ENCODE measurements at regions not wholly inside any gene's neighbourhood (a gene's known extent, or its start where the extent isn't known, plus 50 kb on each side); places are given as distances from the start of the nearest gene placed in this dataset.

GRCh38 chr2:198788676-198789075, 669.1 kb downstream of the SATB2 start:
- no peaks in the 10 kb centered on the region for H3K79me2 ChIP-seq (ENCODE audit: control insufficient read depth, insufficient read depth, low read length)
- no peak for TF ChIP-seq ARID3A (IDR thresholded peaks at IDR 0.05; ENCODE audit: borderline replicate concordance, low read depth, low read length)
- no peak for TF ChIP-seq ZNF75A (CRISPR knock-in tag; IDR thresholded peaks at IDR 0.05)
- no peak for TF ChIP-seq ZNF445 (CRISPR knock-in tag; IDR thresholded peaks at IDR 0.05; ENCODE audit: low read depth)
- TF ChIP-seq MTF1 (CRISPR knock-in tag; IDR thresholded peaks at IDR 0.05; ENCODE audit: borderline replicate concordance) = no peak
- no peak for TF ChIP-seq HMG20A (CRISPR knock-in tag; conservative IDR thresholded peaks at IDR 0.05)
- no peak for TF ChIP-seq E2F5 (CRISPR knock-in tag; IDR thresholded peaks at IDR 0.05)
- TF ChIP-seq RERE (CRISPR knock-in tag; IDR thresholded peaks at IDR 0.05; ENCODE audit: borderline replicate concordance) = no peak
- no peak for TF ChIP-seq PRMT5 (CRISPR knock-in tag; IDR thresholded peaks at IDR 0.05)
- no peak for TF ChIP-seq ERF (CRISPR knock-in tag; IDR thresholded peaks at IDR 0.05)
- no peak for TF ChIP-seq TCF3 (CRISPR knock-in tag; IDR thresholded peaks at IDR 0.05)
- no peak for TF ChIP-seq ZFP36 (IDR thresholded peaks at IDR 0.05; ENCODE audit: low read depth, low read length, partially characterized antibody)
- no peak for TF ChIP-seq TRIM24 (IDR thresholded peaks at IDR 0.05)
- TF ChIP-seq ILK (tag; IDR thresholded peaks at IDR 0.05; ENCODE audit: borderline replicate concordance, low read depth) = no peak
- TF ChIP-seq NR1H2 (CRISPR knock-in tag; IDR thresholded peaks at IDR 0.05) = no peak
- no peak for TF ChIP-seq FOXM1 (IDR thresholded peaks at IDR 0.05; ENCODE audit: low read depth)
- no peak for TF ChIP-seq FOXM1 (CRISPR knock-in tag; IDR thresholded peaks at IDR 0.05; ENCODE audit: low read depth)
- no peak overlapping the region for H2AFZ ChIP-seq (ENCODE audit: low read depth, low read length)
- no peak overlapping the region for H3K4me3 ChIP-seq
- H3K4me2 ChIP-seq (ENCODE audit: insufficient read depth, low read length) = no peak overlapping the region
- H3K9me1 ChIP-seq (ENCODE audit: control insufficient read depth, insufficient read depth, low read length) = no peaks in the 10 kb centered on the region
- no peaks in the 10 kb centered on the region for H3K36me3 ChIP-seq (ENCODE audit: control insufficient read depth, insufficient read depth, low read length)
- no peak overlapping the region for H3K9ac ChIP-seq (ENCODE audit: insufficient read depth in 1 of 2, low read depth in 2 of 2, low read length in 2 of 2)
- ATAC-seq (no peak), FAIRE-seq (no peak), DNase-seq (ENCODE audit: extremely low read depth in 1 of 4, low spot score in 3 of 4) (no peak)
- H4K20me1 ChIP-seq (replicated peaks; ENCODE audit: control insufficient read depth, insufficient read depth, low read length) = no peaks in the 10 kb centered on the region
- no TSS peak for BruUV-seq (replicated peaks)
- H3K27me3 ChIP-seq (ENCODE audit: control insufficient read depth in 2 of 2, insufficient read depth in 2 of 2, low read length in 2 of 2) = no peaks in the 10 kb centered on the region
- no peaks in the 10 kb centered on the region for H3K4me1 ChIP-seq (replicated peaks in 1 of 2; ENCODE audit: control insufficient read depth in 2 of 2, insufficient read depth in 2 of 2, low read length in 2 of 2)
- in situ Hi-C loops (cut with MboI) = no loop called here
- H3K9me3 ChIP-seq (replicated peaks; ENCODE audit: control insufficient read depth, insufficient read depth, low read depth, low read length) = no peaks in the 10 kb centered on the region
- intact Hi-C loops (cut with micrococcal nuclease) = no loop called here
- H3K27ac ChIP-seq (ENCODE audit: extremely low read depth, low read depth, low read length) = no peak overlapping the region
- WGBS (ENCODE audit: insufficient coverage, low coverage, missing lambda C conversion rate) = 0% methylated on average over 2 of the region's 2 CpGs
- POLR2A ChIA-PET = no interaction called here
- CTCF ChIA-PET (ENCODE audit: low intra/inter-chr PET ratio) = no interaction called here
